Panc1 (cell line): ENCODE measurements at regions not wholly inside any gene's neighbourhood (a gene's known extent, or its start where the extent isn't known, plus 50 kb on each side); places are given as distances from the start of the nearest gene placed in this dataset.

ENCODE experiments used
- ATAC-seq: fragments of 200-7000 bp; cut with Tn5 transposase; 2 replicates; pipeline ENCODE4 v1.9.1; 2020; ENCODE audit warnings: mild to moderate bottlenecking, moderate library complexity
- BruUV-seq: library from RNA; stranded (reverse); fragments of 400-500 nt; replicated peaks from 2 replicates; lab custom pipeline; 2021; lab: Mats Ljungman, UMichigan
- CTCF ChIA-PET: fragments of 300-600 bp; sonication (Branson Sonifier 250); formaldehyde crosslinking; loops from one replicate; lab custom pipeline; 2022; ENCODE audit warnings: antibody characterized with exemption; lab: Charles Lee
- POLR2A ChIA-PET: fragments of 300-600 bp; sonication (Branson Sonifier 250); formaldehyde crosslinking; loops from one replicate; lab custom pipeline; 2022; ENCODE audit warnings: antibody characterized with exemption; lab: Charles Lee
- DNase-seq: peaks from one replicate; pipeline ENCODE4 v3.0.0-alpha.2; 2010; ENCODE audit warnings: low read depth, low spot score
- H3K27ac ChIP-seq: 2 replicates; pipeline ENCODE4 v1.5.1; 2011; ENCODE audit warnings: mild to moderate bottlenecking, low read length, inconsistent platforms
- H3K27me3 ChIP-seq: fragments of 200-500 bp; sonication (Bioruptor generic); 2 replicates; pipeline ENCODE4 v1.6.0; 2014; ENCODE audit warnings: low read length, inconsistent platforms; ENCODE audit not compliant: control insufficient read depth, insufficient read depth
- H3K36me3 ChIP-seq: fragments of 200-500 bp; sonication (Bioruptor generic); 2 replicates; pipeline ENCODE4 v1.5.1; 2014; ENCODE audit warnings: inconsistent platforms, mild to moderate bottlenecking, low read length, moderate library complexity; ENCODE audit not compliant: control insufficient read depth, insufficient read depth
- H3K4me1 ChIP-seq: 2 replicates; pipeline ENCODE4 v1.5.1; 2011; ENCODE audit warnings: inconsistent platforms, mild to moderate bottlenecking, low read length, moderate library complexity; ENCODE audit not compliant: control insufficient read depth, insufficient read depth
- H3K4me3 ChIP-seq, 2 experiments: 2 replicates each; pipeline ENCODE4 v1.5.1; 2011 to 2012; ENCODE audit warnings: low read depth in 2 of 2, low read length in 2 of 2, mild to moderate bottlenecking in 2 of 2, inconsistent platforms in 1 of 2, moderate library complexity in 1 of 2
- H3K9me3 ChIP-seq: fragments of 200-500 bp; sonication (Bioruptor generic); 2 replicates; pipeline ENCODE4 v1.5.1; 2014; ENCODE audit warnings: low read depth, mild to moderate bottlenecking, inconsistent platforms, low read length, moderate library complexity; ENCODE audit not compliant: control insufficient read depth, insufficient read depth
- CTCF ChIP-seq: fragments of 450-650 bp; IDR thresholded peaks from 2 replicates; pipeline ENCODE4 v1.5.1; 2017; ENCODE audit warnings: mild to moderate bottlenecking
- POLR2AphosphoS5 ChIP-seq: IDR thresholded peaks from 2 replicates; pipeline ENCODE4 v1.6.1; 2012; ENCODE audit warnings: mild to moderate bottlenecking, low read depth, low read length, moderate library complexity
- REST ChIP-seq, 2 experiments: IDR thresholded peaks; 2 replicates each; pipeline ENCODE4 v1.6.1; 2011 to 2012; ENCODE audit warnings: low read depth in 2 of 2, control low read depth in 1 of 2, low read length in 1 of 2, mild to moderate bottlenecking in 1 of 2, moderate library complexity in 1 of 2; ENCODE audit not compliant: insufficient read depth in 1 of 2
- SIN3A ChIP-seq: IDR thresholded peaks from 2 replicates; pipeline ENCODE4 v1.6.1; 2012; ENCODE audit warnings: low read depth, mild to moderate bottlenecking, low read length, moderate library complexity, borderline replicate concordance; ENCODE audit not compliant: insufficient read depth
- TCF7L2 ChIP-seq: IDR thresholded peaks from 2 replicates; pipeline ENCODE4 v1.6.1; 2011; ENCODE audit warnings: mild to moderate bottlenecking, low read depth, low read length, inconsistent platforms
- in situ Hi-C: cut with HindIII; loops from 2 replicates; pipeline ENCODE4 v1.10.0; 2016; ENCODE audit warnings: low sequenced_read_pairs, low pct_unique_long_range_greater_than_20kb
- intact Hi-C: fragments of 100-400 bp; cut with micrococcal nuclease; formaldehyde crosslinking; loops from one replicate; pipeline ENCODE4 v1.10.0; 2022; ENCODE audit not compliant: unreplicated experiment

GRCh38 chr4:42710761-42711160, 53.9 kb upstream of the ATP8A1 start:
- Histone ChIP-seq H3K27me3 (no peaks in the 10 kb centered on the region), H3K4me3 (no peak overlapping the region), H3K36me3 (no peaks in the 10 kb centered on the region), H3K4me1 (no peaks in the 10 kb centered on the region), H3K27ac (no peak overlapping the region), H3K9me3 (no peaks in the 10 kb centered on the region)
- ATAC-seq (no peak), DNase-seq (no peak)
- intact Hi-C loops, result no loop called here
- ChIA-PET CTCF (no interaction called here), POLR2A (no interaction called here)
- no peak for TF ChIP-seq REST (IDR thresholded peaks at IDR 0.05; ENCODE audit: insufficient read depth in 1 of 2, low read depth in 2 of 2, low read length in 1 of 2)
- no peak for TF ChIP-seq POLR2AphosphoS5
- TF ChIP-seq CTCF, result no peak
- no peak for TF ChIP-seq TCF7L2
- TF ChIP-seq SIN3A, result no peak
- in situ Hi-C loops, result no loop called here
- no TSS peak for BruUV-seq

- ChIA-PET CTCF (no interaction called here), POLR2A (no interaction called here)
- Histone ChIP-seq H3K27ac (no peak overlapping the region), H3K27me3 (no peaks in the 10 kb centered on the region), H3K4me1 (no peaks in the 10 kb centered on the region), H3K9me3 (no peaks in the 10 kb centered on the region), H3K4me3 (no peak overlapping the region), H3K36me3 (no peaks in the 10 kb centered on the region)
- in situ Hi-C loops, result no loop called here
- no TSS peak for BruUV-seq
- DNase-seq, result no peak
- TF ChIP-seq SIN3A, result no peak
- no peak for TF ChIP-seq CTCF
- TF ChIP-seq REST (IDR thresholded peaks at IDR 0.05; ENCODE audit: insufficient read depth in 1 of 2, low read depth in 2 of 2, low read length in 1 of 2), result no peak
- TF ChIP-seq TCF7L2, result no peak
- no peak for TF ChIP-seq POLR2AphosphoS5
- intact Hi-C loops, result no loop called here
- no peak for ATAC-seq
These were observed 53.4 kb upstream of the ATP8A1 start for GRCh38 chr4:42710329-42710728.
